Hepatocyte (in vitro differentiated cells): ENCODE measurements at regions not wholly inside any gene's neighbourhood (a gene's known extent, or its start where the extent isn't known, plus 50 kb on each side); places are given as distances from the start of the nearest gene placed in this dataset.

ENCODE experiments used
- CTCF ChIP-seq: fragments of 200-600 bp; sonication (generic); IDR thresholded peaks from 2 replicates; pipeline ENCODE4 v1.5.1; 2016; ENCODE audit warnings: antibody characterized with exemption, mild to moderate bottlenecking; ENCODE audit not compliant: poor library complexity
- EZH2 ChIP-seq: fragments of 200-600 bp; sonication (generic); IDR thresholded peaks from 2 replicates; pipeline ENCODE4 v1.6.1; 2016; ENCODE audit warnings: antibody characterized with exemption, mild to moderate bottlenecking, borderline replicate concordance

- TF ChIP-seq CTCF, result no peak
- TF ChIP-seq EZH2, result no peak
These were observed 196.5 kb downstream of the LNPK start for GRCh38 chr2:175805442-175806124.
